ENCODE measurements at regions not wholly inside any gene's neighbourhood (a gene's known extent, or its start where the extent isn't known, plus 50 kb on each side); places are given as distances from the start of the nearest gene placed in this dataset.

DNA sequence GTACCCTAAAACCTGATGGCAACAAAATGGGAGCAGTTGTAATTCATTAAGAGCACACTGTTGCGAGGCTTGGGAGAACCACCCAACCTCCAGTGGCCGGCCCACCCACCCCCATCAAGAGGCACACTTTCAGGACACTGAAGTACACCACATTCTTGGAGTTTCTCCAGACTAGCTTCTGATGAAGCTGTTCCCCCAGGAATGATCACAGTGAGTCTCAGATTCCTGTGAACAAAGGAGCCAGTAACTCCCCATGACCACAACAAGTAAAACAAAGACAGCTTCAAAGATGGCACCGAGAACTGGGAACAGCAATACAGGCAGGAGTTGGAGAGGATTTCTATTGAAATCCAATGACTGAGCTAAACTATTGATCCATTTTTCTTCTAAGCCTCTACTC lies 126.0 kb downstream of the ST8SIA2 start:
- H3K4me3 Mint-ChIP-seq = no peak overlapping the region
- H3K9me3 Mint-ChIP-seq = no peaks in the 10 kb centered on the region
- no peaks in the 10 kb centered on the region for H3K9me3 ChIP-seq (ENCODE audit: low read length)
- H3K27me3 Mint-ChIP-seq = no peaks in the 10 kb centered on the region
- ChIA-PET CTCF (no interaction called here), POLR2A (no interaction called here)
- H3K27me3 ChIP-seq (ENCODE audit: insufficient read depth, low read length, poor library complexity, severe bottlenecking) = no peaks in the 10 kb centered on the region
- no peaks in the 10 kb centered on the region for H3K36me3 Mint-ChIP-seq
- no peak overlapping the region for H3K27ac Mint-ChIP-seq
- no peaks in the 10 kb centered on the region for H3K36me3 ChIP-seq (ENCODE audit: insufficient read depth, low read length)
- no peak for DNase-seq
- no peaks in the 10 kb centered on the region for H3K4me1 ChIP-seq (ENCODE audit: insufficient read depth, low read length)
- H3K4me1 Mint-ChIP-seq = peaks cover 2 to 6% (median 4%) of the 10 kb centered on the region in 3 donors
- no peak overlapping the region for H3K4me3 ChIP-seq (ENCODE audit: low read length)
- H3K27ac ChIP-seq (ENCODE audit: low read depth, low read length) = no peak overlapping the region
